Neural cell (in vitro differentiated cells): ENCODE measurements at regions not wholly inside any gene's neighbourhood (a gene's known extent, or its start where the extent isn't known, plus 50 kb on each side); places are given as distances from the start of the nearest gene placed in this dataset.

ENCODE experiments used
- H2AFZ ChIP-seq: fragments of 200-600, 300-800 bp; sonication (generic), shearing (Covaris generic); 2 replicates; pipeline ENCODE4 v1.6.0; 2014; ENCODE audit warnings: low read depth, mild to moderate bottlenecking, antibody characterized with exemption, low read length, moderate library complexity
- H3F3A ChIP-seq: fragments of 200-600 bp; shearing (Covaris generic); 2 replicates; pipeline ENCODE4 v1.6.1; 2016; ENCODE audit warnings: mild to moderate bottlenecking, moderate library complexity, mixed read lengths, antibody characterized with exemption, low read length; ENCODE audit not compliant: insufficient read depth, poor library complexity, severe bottlenecking
- H3K27ac ChIP-seq: fragments of 200-600, 300-800 bp; sonication (generic), shearing (Covaris generic); 2 replicates; pipeline ENCODE4 v1.5.1; 2014; ENCODE audit warnings: mild to moderate bottlenecking, low read length, moderate library complexity
- H3K27me3 ChIP-seq: fragments of 300-800, 200-600 bp; sonication (generic), shearing (Covaris generic); 2 replicates; pipeline ENCODE4 v1.6.0; 2014; ENCODE audit warnings: mild to moderate bottlenecking, low read depth, low read length, moderate library complexity; ENCODE audit not compliant: insufficient read depth
- H3K36me3 ChIP-seq: fragments of 300-800, 200-600 bp; sonication (generic), shearing (Covaris generic); 2 replicates; pipeline ENCODE4 v1.5.1; 2014; ENCODE audit warnings: mild to moderate bottlenecking, antibody characterized with exemption, low read length, moderate library complexity; ENCODE audit not compliant: insufficient read depth
- H3K4me2 ChIP-seq: fragments of 300-800, 200-600 bp; sonication (generic), shearing (Covaris generic); 2 replicates; pipeline ENCODE4 v1.6.0; 2014; ENCODE audit warnings: mild to moderate bottlenecking, low read length
- H3K4me3 ChIP-seq: fragments of 300-800, 200-600 bp; sonication (generic), shearing (Covaris generic); 2 replicates; pipeline ENCODE4 v1.5.1; 2014; ENCODE audit warnings: mild to moderate bottlenecking, low read length, moderate library complexity
- H3K79me2 ChIP-seq: fragments of 200-600 bp; shearing (Covaris generic); replicated peaks from 2 replicates; pipeline ENCODE4 v1.6.0; 2014; ENCODE audit warnings: mild to moderate bottlenecking, low read length, moderate library complexity; ENCODE audit not compliant: insufficient read depth
- H3K9ac ChIP-seq: fragments of 300-800, 200-600 bp; sonication (generic), shearing (Covaris generic); 2 replicates; pipeline ENCODE4 v1.6.1; 2016; ENCODE audit warnings: mild to moderate bottlenecking, low read length, mixed read lengths
- H3K9me2 ChIP-seq: fragments of 200-600 bp; shearing (Covaris generic); 2 replicates; pipeline ENCODE4 v1.6.1; 2016; ENCODE audit warnings: mild to moderate bottlenecking, low read length, mixed read lengths; ENCODE audit not compliant: insufficient read depth
- H3K9me3 ChIP-seq: fragments of 200-600, 300-800 bp; sonication (generic), shearing (Covaris generic); 2 replicates; pipeline ENCODE4 v1.6.1; 2016; ENCODE audit warnings: mild to moderate bottlenecking, mixed run types, low read length, moderate library complexity, mixed read lengths
- H4K20me1 ChIP-seq: fragments of 200-600 bp; shearing (Covaris generic); 2 replicates; pipeline ENCODE4 v1.6.1; 2016; ENCODE audit warnings: mild to moderate bottlenecking, mixed run types; ENCODE audit not compliant: insufficient read depth
- CTCF ChIP-seq: fragments of 450-650 bp; IDR thresholded peaks from 2 replicates; pipeline ENCODE4 v1.5.1; 2014; ENCODE audit warnings: antibody characterized with exemption, mild to moderate bottlenecking, moderate library complexity; ENCODE audit not compliant: poor library complexity, severe bottlenecking
- EP300 ChIP-seq: fragments of 450-650 bp; conservative IDR thresholded peaks from 2 replicates; pipeline ENCODE4 v1.6.1; 2014; ENCODE audit warnings: antibody characterized with exemption, mild to moderate bottlenecking, moderate library complexity; ENCODE audit not compliant: poor library complexity, severe bottlenecking
- EZH2 ChIP-seq: fragments of 200-600, 300-800 bp; shearing (Covaris generic), sonication (generic); IDR thresholded peaks from 2 replicates; pipeline ENCODE4 v1.6.1; 2014; ENCODE audit warnings: antibody characterized with exemption, low read length, borderline replicate concordance, mild to moderate bottlenecking; ENCODE audit not compliant: insufficient read depth, poor library complexity, severe bottlenecking
- MXI1 ChIP-seq: fragments of 450-650 bp; conservative IDR thresholded peaks from 2 replicates; pipeline ENCODE4 v1.6.1; 2014; ENCODE audit warnings: antibody characterized with exemption, mild to moderate bottlenecking; ENCODE audit not compliant: poor library complexity, severe bottlenecking
- POLR2AphosphoS5 ChIP-seq: IDR thresholded peaks from 2 replicates; pipeline ENCODE4 v1.6.1; 2012
- RAD21 ChIP-seq: fragments of 450-650 bp; conservative IDR thresholded peaks from 2 replicates; pipeline ENCODE4 v1.6.1; 2014; ENCODE audit warnings: antibody characterized with exemption, mild to moderate bottlenecking, moderate library complexity
- REST ChIP-seq: IDR thresholded peaks from 2 replicates; pipeline ENCODE4 v1.6.1; 2012; ENCODE audit warnings: borderline replicate concordance
- SMC3 ChIP-seq: fragments of 450-650 bp; conservative IDR thresholded peaks from 2 replicates; pipeline ENCODE4 v1.6.1; 2014; ENCODE audit warnings: antibody characterized with exemption, mild to moderate bottlenecking, moderate library complexity; ENCODE audit not compliant: poor library complexity
- TAF1 ChIP-seq: IDR thresholded peaks from 2 replicates; pipeline ENCODE4 v1.6.1; 2012; ENCODE audit warnings: low read depth

- Histone ChIP-seq H3K9me2 (no peaks in the 10 kb centered on the region), H3K4me2 (no peak overlapping the region), H3K9me3 (no peaks in the 10 kb centered on the region), H3K27me3 (no peaks in the 10 kb centered on the region), H2AFZ (no peak overlapping the region), H3F3A (no peaks in the 10 kb centered on the region), H3K27ac (no peak overlapping the region), H3K36me3 (no peaks in the 10 kb centered on the region), H3K9ac (no peak overlapping the region), H4K20me1 (no peaks in the 10 kb centered on the region), H3K79me2 (no peaks in the 10 kb centered on the region), H3K4me3 (no peak overlapping the region)
- TF ChIP-seq MXI1 = no peak
- TF ChIP-seq POLR2AphosphoS5 = no peak
- TF ChIP-seq SMC3 = no peak
- no peak for TF ChIP-seq CTCF
- no peak for TF ChIP-seq RAD21
- no peak for TF ChIP-seq TAF1
These were observed 411.1 kb upstream of the MPDZ start for GRCh38 chr9:13690595-13690994.

- Histone ChIP-seq H3K9me3 (no peaks in the 10 kb centered on the region), H3K79me2 (no peaks in the 10 kb centered on the region), H3K36me3 (no peaks in the 10 kb centered on the region), H3K27ac (no peak overlapping the region), H3K9me2 (no peaks in the 10 kb centered on the region), H3K9ac (no peak overlapping the region), H3K4me3 (no peak overlapping the region), H3K27me3 (no peaks in the 10 kb centered on the region), H3F3A (no peaks in the 10 kb centered on the region), H4K20me1 (no peaks in the 10 kb centered on the region), H2AFZ (no peak overlapping the region), H3K4me2 (no peak overlapping the region)
- TF ChIP-seq EZH2 (no peak), TAF1 (no peak), SMC3 (no peak), MXI1 (no peak), RAD21 (no peak), EP300 (no peak), POLR2AphosphoS5 (no peak), CTCF (no peak), REST (no peak)
These were observed 410.4 kb upstream of the MPDZ start for GRCh38 chr9:13689925-13690324.
